H9 (cell line): ENCODE measurements at regions not wholly inside any gene's neighbourhood (a gene's known extent, or its start where the extent isn't known, plus 50 kb on each side); places are given as distances from the start of the nearest gene placed in this dataset.

Experiments
- DNase-seq: peaks from one replicate; pipeline ENCODE4 v3.0.0-alpha.2; 2017
- H2AFZ ChIP-seq: one replicate; pipeline ENCODE4 v1.6.1; 2013; ENCODE audit warnings: mild to moderate bottlenecking, low read length, control low read depth, moderate library complexity
- H2AK5ac ChIP-seq: 2 replicates; pipeline ENCODE4 v1.6.1; 2013; ENCODE audit warnings: low read length, control low read depth, mixed read lengths; ENCODE audit not compliant: insufficient read length
- H2BK120ac ChIP-seq: one replicate; pipeline ENCODE4 v1.6.1; 2013; ENCODE audit warnings: low read depth, mild to moderate bottlenecking, low read length, control low read depth, inconsistent platforms; ENCODE audit not compliant: poor library complexity, severe bottlenecking
- H2BK12ac ChIP-seq: 2 replicates; pipeline ENCODE4 v1.6.1; 2013; ENCODE audit warnings: low read length, control low read depth, mixed read lengths, low read depth; ENCODE audit not compliant: insufficient read length
- H2BK15ac ChIP-seq: 2 replicates; pipeline ENCODE4 v1.6.1; 2013; ENCODE audit warnings: low read depth, low read length, control low read depth
- H2BK20ac ChIP-seq: one replicate; pipeline ENCODE4 v1.6.1; 2013; ENCODE audit warnings: low read depth, mild to moderate bottlenecking, low read length, control low read depth, inconsistent platforms; ENCODE audit not compliant: poor library complexity, severe bottlenecking
- H2BK5ac ChIP-seq: 2 replicates; pipeline ENCODE4 v1.6.1; 2013; ENCODE audit warnings: low read length, control low read depth, mixed read lengths; ENCODE audit not compliant: insufficient read length
- H3K14ac ChIP-seq: 2 replicates; pipeline ENCODE4 v1.6.1; 2013; ENCODE audit warnings: low read length, control low read depth; ENCODE audit not compliant: insufficient read depth
- H3K18ac ChIP-seq: 2 replicates; pipeline ENCODE4 v1.6.1; 2013; ENCODE audit warnings: low read depth, mild to moderate bottlenecking, mixed read lengths, low read length, control low read depth; ENCODE audit not compliant: insufficient read length
- H3K23ac ChIP-seq: 2 replicates; pipeline ENCODE4 v1.6.1; 2013; ENCODE audit warnings: low read length, control low read depth, mixed read lengths, low read depth; ENCODE audit not compliant: insufficient read length
- H3K23me2 ChIP-seq: 2 replicates; pipeline ENCODE4 v1.6.1; 2013; ENCODE audit warnings: low read depth, mild to moderate bottlenecking, mixed read lengths, low read length, control low read depth; ENCODE audit not compliant: insufficient read length, poor library complexity, severe bottlenecking
- H3K27ac ChIP-seq: 2 replicates; pipeline ENCODE4 v1.5.1; 2013; ENCODE audit warnings: low read length, control low read depth, mixed read lengths, low read depth; ENCODE audit not compliant: insufficient read length
- H3K27me3 ChIP-seq: 2 replicates; pipeline ENCODE4 v1.6.1; 2013; ENCODE audit warnings: low read length, control low read depth, inconsistent platforms; ENCODE audit not compliant: insufficient read depth
- H3K4ac ChIP-seq: 2 replicates; pipeline ENCODE4 v1.6.1; 2013; ENCODE audit warnings: low read depth, mild to moderate bottlenecking, control low read depth, inconsistent platforms, low read length, moderate library complexity
- H3K4me1 ChIP-seq: 2 replicates; pipeline ENCODE4 v1.6.1; 2013; ENCODE audit warnings: low read length, control low read depth, inconsistent platforms; ENCODE audit not compliant: insufficient read depth
- H3K4me2 ChIP-seq: 2 replicates; pipeline ENCODE4 v1.6.1; 2013; ENCODE audit warnings: low read length, control low read depth, mixed read lengths; ENCODE audit not compliant: insufficient read length, insufficient read depth
- H3K56ac ChIP-seq: 2 replicates; pipeline ENCODE4 v1.6.1; 2013; ENCODE audit warnings: low read depth, mild to moderate bottlenecking, mixed read lengths, low read length, control low read depth; ENCODE audit not compliant: insufficient read length
- H3K79me1 ChIP-seq: 2 replicates; pipeline ENCODE4 v1.6.1; 2013; ENCODE audit warnings: low read depth, mild to moderate bottlenecking, moderate library complexity, low read length, control low read depth, inconsistent platforms; ENCODE audit not compliant: insufficient read depth, poor library complexity, severe bottlenecking
- H3K79me2 ChIP-seq: 2 replicates; pipeline ENCODE4 v1.6.1; 2013; ENCODE audit warnings: low read length, control low read depth, inconsistent platforms; ENCODE audit not compliant: insufficient read depth
- H3K9ac ChIP-seq: 2 replicates; pipeline ENCODE4 v1.6.1; 2013; ENCODE audit warnings: low read length, control low read depth, mixed read lengths; ENCODE audit not compliant: insufficient read length; ENCODE audit errors: extremely low read depth
- H3K9me3 ChIP-seq: one replicate; pipeline ENCODE4 v1.6.1; 2013; ENCODE audit warnings: low read depth, low read length, inconsistent platforms; ENCODE audit not compliant: control insufficient read depth
- H3T11ph ChIP-seq: one replicate; pipeline ENCODE4 v1.6.1; 2013; ENCODE audit warnings: mild to moderate bottlenecking, low read length, control low read depth, inconsistent platforms
- H4K20me1 ChIP-seq: one replicate; pipeline ENCODE4 v1.6.1; 2013; ENCODE audit not compliant: control insufficient read depth, insufficient read length, insufficient read depth
- H4K5ac ChIP-seq: 2 replicates; pipeline ENCODE4 v1.6.1; 2013; ENCODE audit warnings: low read depth, mild to moderate bottlenecking, mixed read lengths, low read length, control low read depth; ENCODE audit not compliant: insufficient read length
- H4K8ac ChIP-seq: replicated peaks from 2 replicates; pipeline ENCODE4 v1.6.1; 2013; ENCODE audit warnings: low read length, control low read depth, mixed read lengths, low read depth; ENCODE audit not compliant: insufficient read length
- H4K91ac ChIP-seq: 2 replicates; pipeline ENCODE4 v1.6.1; 2013; ENCODE audit warnings: low read depth, mild to moderate bottlenecking, moderate library complexity, mixed read lengths, low read length, control low read depth; ENCODE audit not compliant: insufficient read length
- H3K27ac Mint-ChIP-seq, 3 experiments: 2 replicates in 2 of 3; 3 replicates in 1 of 3; pipeline ENCODE4 v1.8.0; 2020 to 2021; ENCODE audit warnings: mixed read lengths in 3 of 3, mild to moderate bottlenecking in 1 of 3, moderate library complexity in 1 of 3
- H3K27me3 Mint-ChIP-seq: 2 replicates; pipeline ENCODE4 v1.8.0; 2021; ENCODE audit warnings: low read depth, mild to moderate bottlenecking, moderate library complexity, mixed read lengths
- H3K36me3 Mint-ChIP-seq, 3 experiments: 2 replicates in 2 of 3; 3 replicates in 1 of 3; pipeline ENCODE4 v1.8.0; 2020 to 2021; ENCODE audit warnings: low read depth in 3 of 3, mixed read lengths in 3 of 3; ENCODE audit not compliant: insufficient read depth in 1 of 3
- H3K4me1 Mint-ChIP-seq, 2 experiments: 2 replicates each; pipeline ENCODE4 v1.8.0; 2020; ENCODE audit warnings: mixed read lengths in 2 of 2
- H3K4me3 Mint-ChIP-seq, 2 experiments: 2 replicates in 1 of 2; 3 replicates in 1 of 2; pipeline ENCODE4 v1.8.0; 2020 to 2021; ENCODE audit warnings: mild to moderate bottlenecking in 2 of 2, mixed read lengths in 2 of 2, moderate library complexity in 1 of 2
- H3K9me3 Mint-ChIP-seq, 2 experiments: 2 replicates in 1 of 2; 3 replicates in 1 of 2; pipeline ENCODE4 v1.8.0; 2020; ENCODE audit warnings: mild to moderate bottlenecking in 2 of 2, mixed read lengths in 2 of 2, moderate library complexity in 1 of 2
- CTCF ChIP-seq: fragments of 200-600 bp; sonication (generic); conservative IDR thresholded peaks from 3 replicates; pipeline ENCODE4 v1.8.0; 2021; ENCODE audit warnings: antibody characterized with exemption, mild to moderate bottlenecking

GRCh38 chr4:74631988-74632387 is 162.3 kb downstream of the BTC start:
- Mint-ChIP-seq H3K36me3 (no peaks in the 10 kb centered on the region), H3K9me3 (no peaks in the 10 kb centered on the region), H3K4me1 (peaks cover 3 to 5% of the 10 kb centered on the region in 2 experiments; a peak in 1 of 4 replicates), H3K4me3 (no peak overlapping the region), H3K27me3 (no peaks in the 10 kb centered on the region), H3K27ac (no peak overlapping the region)
- Histone ChIP-seq H3K4me1 (no peaks in the 10 kb centered on the region), H3K4ac (no peak overlapping the region), H4K8ac (no peak overlapping the region), H3K23ac (no peak overlapping the region), H4K91ac (no peak overlapping the region), H3T11ph (no peak overlapping the region), H3K9ac (no peak overlapping the region), H3K4me2 (no peak overlapping the region), H3K56ac (no peak overlapping the region), H2BK20ac (no peak overlapping the region), H2BK15ac (no peak overlapping the region), H3K9me3 (no peaks in the 10 kb centered on the region), H4K5ac (no peak overlapping the region), H2BK120ac (no peak overlapping the region), H3K23me2 (no peaks in the 10 kb centered on the region), H2BK12ac (no peak overlapping the region), H3K14ac (no peak overlapping the region), H4K20me1 (no peaks in the 10 kb centered on the region), H3K27me3 (no peaks in the 10 kb centered on the region), H2AFZ (no peak overlapping the region), H2BK5ac (no peak overlapping the region), H3K27ac (no peak overlapping the region), H3K18ac (no peak overlapping the region), H3K79me2 (no peaks in the 10 kb centered on the region), H2AK5ac (no peak overlapping the region), H3K79me1 (no peaks in the 10 kb centered on the region)
- TF ChIP-seq CTCF: no peak
- DNase-seq: no peak
